DOHH2 (cell line): ENCODE measurements at regions not wholly inside any gene's neighbourhood (a gene's known extent, or its start where the extent isn't known, plus 50 kb on each side); places are given as distances from the start of the nearest gene placed in this dataset.

ENCODE experiments used
- H3F3A ChIP-seq: fragments of 200-600 bp; sonication (generic), shearing (Covaris generic); 2 replicates; pipeline ENCODE4 v1.6.0; 2016; ENCODE audit warnings: antibody characterized with exemption, mild to moderate bottlenecking; ENCODE audit not compliant: control insufficient read depth, insufficient read depth
- H3K27ac ChIP-seq: fragments of 200-600 bp; sonication (generic); 2 replicates; pipeline ENCODE4 v1.5.1; 2014; ENCODE audit warnings: low read depth, mild to moderate bottlenecking, low read length, moderate library complexity
- H3K27me3 ChIP-seq: fragments of 200-600 bp; sonication (generic); 2 replicates; pipeline ENCODE4 v1.6.1; 2014; ENCODE audit warnings: mild to moderate bottlenecking, low read length, mixed read lengths; ENCODE audit not compliant: control insufficient read depth
- H3K36me3 ChIP-seq: fragments of 200-600 bp; sonication (generic); 2 replicates; pipeline ENCODE4 v1.6.1; 2014; ENCODE audit warnings: mild to moderate bottlenecking, low read length, moderate library complexity, mixed read lengths; ENCODE audit not compliant: control insufficient read depth
- H3K4me1 ChIP-seq: fragments of 200-600 bp; sonication (generic); 2 replicates; pipeline ENCODE4 v1.6.1; 2014; ENCODE audit warnings: mild to moderate bottlenecking, low read length, mixed read lengths; ENCODE audit not compliant: control insufficient read depth
- H3K4me2 ChIP-seq: fragments of 200-600 bp; sonication (generic); 2 replicates; pipeline ENCODE4 v1.6.0; 2014; ENCODE audit warnings: mild to moderate bottlenecking, low read length, moderate library complexity
- H3K4me3 ChIP-seq: fragments of 200-600 bp; sonication (generic); 2 replicates; pipeline ENCODE4 v1.5.1; 2014; ENCODE audit warnings: mild to moderate bottlenecking, low read length, mixed read lengths
- H3K79me2 ChIP-seq: fragments of 200-600 bp; sonication (generic); 2 replicates; pipeline ENCODE4 v1.6.1; 2014; ENCODE audit warnings: mild to moderate bottlenecking, low read length, mixed read lengths; ENCODE audit not compliant: control insufficient read depth
- H3K9me2 ChIP-seq: fragments of 200-600 bp; sonication (generic); replicated peaks from 2 replicates; pipeline ENCODE4 v1.6.1; 2014; ENCODE audit warnings: mild to moderate bottlenecking, low read length, mixed read lengths; ENCODE audit not compliant: control insufficient read depth
- H3K9me3 ChIP-seq: fragments of 200-600 bp; sonication (generic); 2 replicates; pipeline ENCODE4 v1.6.1; 2014; ENCODE audit warnings: antibody characterized with exemption, low read length, mixed read lengths; ENCODE audit not compliant: control insufficient read depth, insufficient read depth
- H4K20me1 ChIP-seq: fragments of 200-600 bp; sonication (generic); 2 replicates; pipeline ENCODE4 v1.6.0; 2014; ENCODE audit warnings: low read depth, mild to moderate bottlenecking, antibody characterized with exemption, low read length, moderate library complexity; ENCODE audit not compliant: control insufficient read depth, insufficient read depth
- CTCF ChIP-seq: fragments of 200-600 bp; sonication (generic); IDR thresholded peaks from one replicate; pipeline ENCODE4 v1.5.1; 2014; ENCODE audit warnings: antibody characterized with exemption, mild to moderate bottlenecking, low read depth, low read length; ENCODE audit not compliant: poor library complexity, severe bottlenecking
- EZH2phosphoT487 ChIP-seq: fragments of 200-600 bp; sonication (generic); IDR thresholded peaks from 2 replicates; pipeline ENCODE4 v1.6.1; 2017; ENCODE audit warnings: borderline replicate concordance, mild to moderate bottlenecking, antibody characterized with exemption, low read length, moderate library complexity, mixed read lengths

- Histone ChIP-seq H4K20me1 (no peaks in the 10 kb centered on the region), H3K9me2 (no peaks in the 10 kb centered on the region), H3K27me3 (no peaks in the 10 kb centered on the region), H3K4me3 (no peak overlapping the region), H3K27ac (no peak overlapping the region), H3K4me2 (peak overlapping the region; percentile 18), H3K36me3 (no peaks in the 10 kb centered on the region), H3F3A (no peaks in the 10 kb centered on the region), H3K9me3 (no peaks in the 10 kb centered on the region), H3K4me1 (peaks cover 16% of the 10 kb centered on the region), H3K79me2 (no peaks in the 10 kb centered on the region)
- TF ChIP-seq CTCF, result no peak
- no peak for TF ChIP-seq EZH2phosphoT487
These were observed 54.3 kb upstream of the TMCC3 start for GRCh38 chr12:94704452-94705306.

- Histone ChIP-seq H3K4me2 (no peak overlapping the region), H3K27me3 (no peaks in the 10 kb centered on the region), H3K9me2 (no peaks in the 10 kb centered on the region), H3K79me2 (no peaks in the 10 kb centered on the region), H3K4me1 (peaks cover 9% of the 10 kb centered on the region), H3K9me3 (no peaks in the 10 kb centered on the region), H4K20me1 (no peaks in the 10 kb centered on the region), H3K4me3 (no peak overlapping the region), H3F3A (no peaks in the 10 kb centered on the region), H3K27ac (no peak overlapping the region), H3K36me3 (no peaks in the 10 kb centered on the region)
- TF ChIP-seq CTCF, result no peak
- TF ChIP-seq EZH2phosphoT487, result no peak
These were observed 52.3 kb upstream of the TMCC3 start for GRCh38 chr12:94702696-94703095.

GRCh38 chr12:94701711-94702110 lies 51.4 kb upstream of the TMCC3 start:
- TF ChIP-seq EZH2phosphoT487 (no peak), CTCF (no peak)
- Histone ChIP-seq H3K9me2 (no peaks in the 10 kb centered on the region), H3K79me2 (no peaks in the 10 kb centered on the region), H3K36me3 (no peaks in the 10 kb centered on the region), H4K20me1 (no peaks in the 10 kb centered on the region), H3K27ac (no peak overlapping the region), H3K4me2 (no peak overlapping the region), H3K9me3 (no peaks in the 10 kb centered on the region), H3K4me1 (peaks cover 9% of the 10 kb centered on the region), H3K27me3 (no peaks in the 10 kb centered on the region), H3F3A (no peaks in the 10 kb centered on the region), H3K4me3 (no peak overlapping the region)
